ENCODE measurements at regions not wholly inside any gene's neighbourhood (a gene's known extent, or its start where the extent isn't known, plus 50 kb on each side); places are given as distances from the start of the nearest gene placed in this dataset.

GRCh38 chr18:77448046-77448445 is 198.4 kb downstream of the GALR1 start:
- DNase-seq: no peak

GRCh38 chr18:77455004-77455403 is 205.4 kb downstream of the GALR1 start:
- DNase-seq: no peak

- no peak for DNase-seq
Measured at GRCh38 chr18:77457681-77458080, 208.0 kb downstream of the GALR1 start.

- DNase-seq: no peak
Measured at GRCh38 chr18:77461062-77461688, 211.5 kb downstream of the GALR1 start.

- DNase-seq: no peak
Measured at GRCh38 chr18:77464917-77465316, 215.3 kb downstream of the GALR1 start.

GRCh38 chr18:77466890-77467289 is 217.2 kb downstream of the GALR1 start:
- DNase-seq: no peak

GRCh38 chr18:77469131-77469530 is 219.5 kb downstream of the GALR1 start:
- no peak for DNase-seq

GRCh38 chr18:77470569-77471413 is 221.1 kb downstream of the GALR1 start:
- DNase-seq: no peak

GRCh38 chr18:77472509-77472908 is 222.9 kb downstream of the GALR1 start:
- no peak for DNase-seq

GRCh38 chr18:77478646-77479442 is 229.2 kb downstream of the GALR1 start:
- DNase-seq: peak; percentile 51

GRCh38 chr18:77481541-77481940 is 231.9 kb downstream of the GALR1 start:
- no peak for DNase-seq

- DNase-seq: no peak
Measured at GRCh38 chr18:77482190-77483085, 232.8 kb downstream of the GALR1 start.

- no peak for DNase-seq
Measured at GRCh38 chr18:77486985-77487384, 237.3 kb downstream of the GALR1 start.

- no peak for DNase-seq
Measured at GRCh38 chr18:77487951-77488740, 238.5 kb downstream of the GALR1 start.

- DNase-seq: no peak
Measured at GRCh38 chr18:77495079-77495478, 245.4 kb downstream of the GALR1 start.

- no peak for DNase-seq
Measured at GRCh38 chr18:77495982-77496690, 246.5 kb downstream of the GALR1 start.

GRCh38 chr18:77501266-77501665 is 251.6 kb downstream of the GALR1 start:
- DNase-seq: no peak

- no peak for DNase-seq
Measured at GRCh38 chr18:77505499-77505898, 255.9 kb downstream of the GALR1 start.

GRCh38 chr18:77512152-77512551 is 262.5 kb downstream of the GALR1 start:
- DNase-seq: no peak

- DNase-seq: no peak
Measured at GRCh38 chr18:77517901-77518300, 268.3 kb downstream of the GALR1 start.

- DNase-seq: no peak
Measured at GRCh38 chr18:77520767-77521166, 271.1 kb downstream of the GALR1 start.

All from suppressor macrophage treated with lipopolysaccharide for 4 hours (primary cell).